HG03039 (cell line): ENCODE measurements at regions not wholly inside any gene's neighbourhood (a gene's known extent, or its start where the extent isn't known, plus 50 kb on each side); places are given as distances from the start of the nearest gene placed in this dataset.

Experiments used
- ATAC-seq: cut with Tn5 transposase; IDR thresholded peaks from one replicate; pipeline ENCODE4 v1.9.1; 2021; ENCODE audit warnings: mild to moderate bottlenecking, moderate library complexity; ENCODE audit not compliant: unreplicated experiment

- no peak for ATAC-seq
These were observed 510.0 kb downstream of the GBA3 start for GRCh38 chr4:23202712-23203247.

GRCh38 chr4:23194751-23195150 lies 502.0 kb downstream of the GBA3 start:
- no peak for ATAC-seq

DNA sequence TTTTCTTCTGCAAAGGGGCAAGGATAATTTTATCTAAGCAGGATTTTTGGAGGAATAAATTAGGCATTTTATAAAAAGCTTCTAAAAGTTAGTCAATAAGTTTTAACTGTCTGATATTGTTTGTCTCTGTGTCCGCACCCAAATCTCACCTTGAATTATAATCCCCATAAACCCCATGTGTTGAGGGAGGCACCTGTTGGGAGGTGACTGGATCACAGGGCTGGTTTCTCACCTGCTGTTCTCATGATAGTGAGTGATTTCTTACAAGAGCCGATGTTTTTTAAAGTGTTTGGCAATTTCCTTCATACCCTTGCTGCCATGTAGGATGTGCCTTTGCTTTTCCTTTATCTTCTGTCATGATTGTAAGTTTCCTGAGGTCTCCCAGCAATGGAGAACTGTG lies 481.4 kb downstream of the GBA3 start:
- no peak for ATAC-seq

- no peak for ATAC-seq
These were observed 479.2 kb downstream of the GBA3 start for GRCh38 chr4:23171976-23172375.

- ATAC-seq: no peak
These were observed 477.0 kb downstream of the GBA3 start for GRCh38 chr4:23169608-23170311.

GRCh38 chr4:23166919-23167318 lies 474.2 kb downstream of the GBA3 start:
- no peak for ATAC-seq

GRCh38 chr4:23166407-23166806 lies 473.7 kb downstream of the GBA3 start:
- ATAC-seq: no peak

GRCh38 chr4:23165669-23166068 lies 472.9 kb downstream of the GBA3 start:
- no peak for ATAC-seq

DNA sequence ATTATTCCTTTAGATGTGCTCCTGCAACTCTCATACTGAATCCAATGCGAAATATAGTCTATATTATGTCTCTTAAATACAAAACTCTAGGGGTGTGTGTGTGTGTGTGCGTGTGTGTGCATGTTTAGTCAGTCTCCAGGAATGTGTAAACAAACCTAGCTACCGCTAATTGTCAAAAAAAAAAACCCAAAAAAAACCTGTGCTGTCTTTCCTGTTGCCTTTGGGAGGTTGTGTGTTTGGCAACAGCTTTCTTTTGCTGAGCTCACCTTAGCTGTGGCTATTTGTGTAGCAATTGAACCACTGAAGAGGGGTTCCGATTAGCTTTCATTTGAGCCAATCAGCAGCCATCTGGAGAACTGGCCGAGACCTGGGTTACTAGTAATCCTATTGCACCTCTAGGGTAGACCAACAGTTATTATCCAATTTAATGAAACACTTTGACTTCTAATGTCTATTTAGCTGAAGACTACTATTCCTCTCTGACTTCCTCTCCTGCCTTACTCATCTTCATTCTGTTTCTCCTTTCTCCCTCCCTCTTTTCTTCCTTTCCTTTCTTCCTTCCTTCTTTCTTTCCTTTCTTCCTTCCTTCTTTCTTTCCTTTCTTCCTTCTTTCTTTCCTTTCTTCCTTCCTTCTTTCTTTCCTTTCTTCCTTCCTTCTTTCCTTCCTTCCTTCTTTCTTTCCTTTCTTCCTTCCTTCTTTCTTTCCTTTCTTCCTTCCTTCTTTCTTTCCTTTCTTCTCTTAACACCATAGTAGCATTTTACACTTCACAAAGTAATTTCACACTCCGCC lies 471.1 kb downstream of the GBA3 start:
- ATAC-seq: no peak

GRCh38 chr4:23162275-23162674 lies 469.5 kb downstream of the GBA3 start:
- ATAC-seq: no peak

GRCh38 chr4:23161787-23162186 lies 469.1 kb downstream of the GBA3 start:
- ATAC-seq: no peak

DNA sequence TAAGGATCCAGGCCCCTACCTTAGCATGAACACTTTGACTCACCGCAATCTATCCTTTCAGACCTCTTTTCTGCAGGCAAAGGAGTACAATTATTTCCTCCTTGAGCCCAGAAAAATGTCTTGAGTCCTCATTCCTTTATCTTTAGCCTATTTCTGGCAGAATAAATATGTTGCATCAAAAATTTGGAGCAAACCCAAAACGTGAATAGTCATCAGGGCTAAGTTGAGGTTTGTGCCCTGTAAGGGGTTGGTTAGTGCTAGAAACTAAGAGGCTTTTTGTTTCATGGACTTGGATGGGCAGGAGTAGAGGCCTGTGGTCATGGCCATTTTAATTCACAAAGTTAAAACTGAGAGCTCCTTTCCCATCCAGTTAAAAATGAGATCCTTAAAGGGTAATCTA lies 460.3 kb downstream of the GBA3 start:
- ATAC-seq: no peak

GRCh38 chr4:23149815-23150214 lies 457.1 kb downstream of the GBA3 start:
- no peak for ATAC-seq

DNA sequence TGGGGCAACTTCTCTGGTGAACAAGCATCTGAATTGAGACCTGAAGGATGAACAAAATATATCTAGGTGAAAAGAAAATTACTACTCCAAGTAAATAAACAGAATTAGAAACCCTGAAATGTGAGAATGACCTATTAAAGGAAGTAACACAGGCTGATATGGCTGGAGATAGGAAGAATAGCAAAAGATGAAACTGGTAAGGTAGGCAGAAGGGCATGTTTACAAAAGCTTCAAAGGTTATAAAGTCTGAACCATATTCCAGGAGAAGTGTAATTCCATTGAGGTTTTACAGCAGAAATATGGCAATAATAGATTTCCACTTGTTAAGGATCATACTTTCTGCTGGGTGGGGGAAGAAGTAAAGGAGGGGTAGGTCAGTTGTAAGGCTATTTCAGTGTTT lies 452.0 kb downstream of the GBA3 start:
- no peak for ATAC-seq

DNA sequence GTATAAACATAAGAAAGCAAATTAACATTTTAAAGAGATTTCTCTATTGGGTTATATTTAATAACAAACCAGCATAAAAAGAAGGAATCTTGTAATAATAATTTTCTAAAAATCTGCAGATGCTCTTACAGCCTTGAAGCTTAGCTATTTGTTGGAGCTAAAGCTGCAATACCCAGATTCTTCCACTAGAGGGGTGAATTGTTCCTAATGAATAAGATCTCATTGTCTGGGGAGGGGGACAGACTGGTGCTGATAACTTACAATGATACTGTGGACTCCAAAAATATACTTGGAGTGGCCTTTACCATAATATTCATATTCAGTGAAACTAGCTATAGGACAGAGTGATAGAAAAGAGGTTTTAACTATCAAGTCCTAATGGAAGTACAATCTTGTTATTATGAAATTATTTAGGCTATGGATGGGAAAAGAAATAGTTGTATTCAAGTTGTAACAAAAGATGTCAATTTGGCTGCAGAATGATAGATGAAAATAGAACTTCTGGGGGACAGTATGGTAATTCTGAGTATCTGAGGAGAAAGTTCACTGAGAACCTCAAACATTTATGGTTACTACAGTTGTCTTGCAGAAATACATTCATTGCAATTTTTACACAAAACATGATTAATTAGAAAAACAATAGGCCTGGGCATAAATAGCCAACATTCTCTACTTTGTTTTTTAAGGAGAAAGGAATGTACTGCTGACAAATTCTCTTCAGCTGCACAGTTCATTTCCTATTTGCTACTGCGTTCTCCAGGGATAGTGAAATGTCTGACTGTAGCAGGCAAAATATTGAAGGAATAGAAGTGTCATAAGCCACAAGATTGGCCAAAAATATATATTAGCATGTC lies 443.3 kb downstream of the GBA3 start:
- no peak for ATAC-seq

DNA sequence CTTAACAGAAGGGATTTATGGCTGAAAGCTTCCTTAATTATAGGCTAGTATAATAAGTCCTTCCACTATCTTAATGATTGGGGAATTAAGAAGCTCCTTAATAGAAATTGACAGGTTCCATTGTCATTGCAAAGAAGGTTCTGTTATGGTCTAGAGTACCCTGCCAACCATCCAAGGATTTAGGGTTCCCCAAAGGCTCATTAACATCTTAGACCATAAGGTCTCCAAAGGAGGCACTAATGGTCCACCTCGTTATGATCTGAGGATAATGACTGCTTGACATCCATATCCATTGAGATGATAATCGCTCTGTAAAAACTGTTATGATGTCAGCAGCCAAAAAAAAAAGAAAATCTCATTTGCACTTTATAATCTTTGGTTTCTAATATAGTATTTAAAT lies 441.6 kb downstream of the GBA3 start:
- ATAC-seq: no peak

- no peak for ATAC-seq
These were observed 438.1 kb downstream of the GBA3 start for GRCh38 chr4:23130845-23131244.

DNA sequence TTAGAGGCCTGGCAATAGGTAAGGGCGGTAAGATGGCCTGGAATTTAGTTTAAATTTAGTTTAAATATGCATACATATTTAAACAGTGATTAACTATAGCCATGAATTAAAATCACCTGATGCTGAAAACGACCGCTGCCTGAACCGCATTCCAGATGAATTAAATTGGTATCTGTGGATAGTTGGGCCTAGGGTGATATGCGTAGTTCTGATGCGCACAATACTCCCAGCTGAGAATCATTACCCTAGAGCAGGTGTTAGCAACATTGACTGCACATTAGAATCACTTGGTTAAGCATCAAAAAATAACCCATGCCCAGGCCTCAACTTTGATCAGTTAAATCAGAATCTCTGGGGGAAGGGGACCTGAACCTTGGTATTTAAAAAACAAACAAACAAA lies 432.4 kb downstream of the GBA3 start:
- ATAC-seq: no peak

- no peak for ATAC-seq
These were observed 430.1 kb downstream of the GBA3 start for GRCh38 chr4:23122666-23123400.

DNA sequence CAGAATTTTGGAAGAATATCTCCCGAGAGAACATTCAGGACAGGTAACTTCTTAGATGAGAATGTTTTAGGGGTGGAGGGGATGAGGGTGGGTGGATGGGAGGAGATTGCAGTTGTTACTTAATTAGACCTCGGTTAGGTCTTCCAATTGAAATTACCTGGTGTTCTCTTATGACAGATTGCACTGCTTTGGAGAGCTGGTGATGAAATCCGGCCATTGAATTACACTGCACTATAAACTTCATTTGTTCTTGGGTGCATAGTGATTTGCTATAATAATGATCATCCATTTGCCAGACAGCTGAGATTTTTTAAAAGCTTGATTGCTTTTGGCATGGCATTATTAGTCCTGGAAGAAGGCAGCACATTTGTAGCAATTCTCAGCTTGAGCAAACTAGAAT lies 427.6 kb downstream of the GBA3 start:
- no peak for ATAC-seq

DNA sequence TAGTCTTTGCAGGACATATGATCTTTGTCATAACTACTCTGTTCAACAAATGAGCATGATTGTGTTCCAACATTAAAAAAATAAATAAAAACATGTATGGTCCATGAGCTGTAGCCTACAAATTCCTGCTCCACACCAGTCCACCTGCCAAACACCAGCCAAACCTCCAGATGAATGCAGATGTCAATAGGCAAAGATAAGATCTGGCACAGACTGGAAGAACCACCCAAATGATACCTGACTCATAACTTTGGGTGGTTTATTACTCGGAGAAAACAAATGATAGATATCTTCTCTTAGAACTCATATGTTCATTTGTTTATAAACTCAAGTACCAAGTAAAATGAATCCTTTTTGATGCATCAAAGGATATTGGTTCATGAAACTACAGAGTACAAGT lies 425.1 kb downstream of the GBA3 start:
- ATAC-seq: no peak
